ENCODE measurements at regions not wholly inside any gene's neighbourhood (a gene's known extent, or its start where the extent isn't known, plus 50 kb on each side); places are given as distances from the start of the nearest gene placed in this dataset.

GRCh38 chr18:61605376-61606067, 272.3 kb downstream of the CDH20 start:
- no peak overlapping the region for H3K4me3 Mint-ChIP-seq
- H3K9me3 Mint-ChIP-seq, result no peaks in the 10 kb centered on the region
- H3K4me3 ChIP-seq (ENCODE audit: low read length in 2 of 2), result no peak overlapping the region
- CTCF ChIA-PET (ENCODE audit: partially characterized antibody), result no interaction called here
- intact Hi-C loops (cut with micrococcal nuclease), result no loop called here
- H3K27me3 ChIP-seq (ENCODE audit: insufficient read depth, low read length), result no peaks in the 10 kb centered on the region
- peaks cover 10 to 19% of the 10 kb centered on the region in 2 donors for H3K27me3 Mint-ChIP-seq
- POLR2A ChIA-PET (ENCODE audit: partially characterized antibody), result no interaction called here
- H3K36me3 ChIP-seq (ENCODE audit: insufficient read depth, low read length), result no peaks in the 10 kb centered on the region
- no peaks in the 10 kb centered on the region for H3K36me3 Mint-ChIP-seq
- no peak overlapping the region for H3K27ac ChIP-seq (ENCODE audit: low read depth, low read length)
- H3K4me1 Mint-ChIP-seq, result peaks cover 0 to 2% (median 0%) of the 10 kb centered on the region in 4 donors
- no peaks in the 10 kb centered on the region for H3K4me1 ChIP-seq (ENCODE audit: insufficient read depth, low read length)
- no peaks in the 10 kb centered on the region for H3K9me3 ChIP-seq (ENCODE audit: control insufficient read depth in 1 of 2, low read length in 2 of 2)
- H3K27ac Mint-ChIP-seq, result no peak overlapping the region
- DNase-seq, result no peak
